SU-DHL-6 (cell line): ENCODE measurements at regions not wholly inside any gene's neighbourhood (a gene's known extent, or its start where the extent isn't known, plus 50 kb on each side); places are given as distances from the start of the nearest gene placed in this dataset.

Experiments used
- EZH2phosphoT487 ChIP-seq: fragments of 200-600 bp; sonication (generic), shearing (Covaris generic); conservative IDR thresholded peaks from 2 replicates; pipeline ENCODE4 v1.6.1; 2018; ENCODE audit warnings: mild to moderate bottlenecking, antibody characterized with exemption, low read length, moderate library complexity, mixed read lengths
- TF ChIP-seq, protein P1 (sequence below): fragments of 200-600 bp; sonication (generic); IDR thresholded peaks from one replicate; pipeline ENCODE4 v1.5.1; 2017; ENCODE audit warnings: antibody characterized with exemption, mild to moderate bottlenecking, low read length, moderate library complexity; ENCODE audit not compliant: insufficient read depth, poor library complexity, severe bottlenecking

- TF ChIP-seq EZH2phosphoT487: no peak
- TF ChIP-seq, protein P1, sequence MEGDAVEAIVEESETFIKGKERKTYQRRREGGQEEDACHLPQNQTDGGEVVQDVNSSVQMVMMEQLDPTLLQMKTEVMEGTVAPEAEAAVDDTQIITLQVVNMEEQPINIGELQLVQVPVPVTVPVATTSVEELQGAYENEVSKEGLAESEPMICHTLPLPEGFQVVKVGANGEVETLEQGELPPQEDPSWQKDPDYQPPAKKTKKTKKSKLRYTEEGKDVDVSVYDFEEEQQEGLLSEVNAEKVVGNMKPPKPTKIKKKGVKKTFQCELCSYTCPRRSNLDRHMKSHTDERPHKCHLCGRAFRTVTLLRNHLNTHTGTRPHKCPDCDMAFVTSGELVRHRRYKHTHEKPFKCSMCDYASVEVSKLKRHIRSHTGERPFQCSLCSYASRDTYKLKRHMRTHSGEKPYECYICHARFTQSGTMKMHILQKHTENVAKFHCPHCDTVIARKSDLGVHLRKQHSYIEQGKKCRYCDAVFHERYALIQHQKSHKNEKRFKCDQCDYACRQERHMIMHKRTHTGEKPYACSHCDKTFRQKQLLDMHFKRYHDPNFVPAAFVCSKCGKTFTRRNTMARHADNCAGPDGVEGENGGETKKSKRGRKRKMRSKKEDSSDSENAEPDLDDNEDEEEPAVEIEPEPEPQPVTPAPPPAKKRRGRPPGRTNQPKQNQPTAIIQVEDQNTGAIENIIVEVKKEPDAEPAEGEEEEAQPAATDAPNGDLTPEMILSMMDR: no peak
Observed at GRCh38 chr7:110066843-110067242, 1024.1 kb upstream of the LRRN3 start.
